NCI-H2081 (cell line): ENCODE measurements at regions not wholly inside any gene's neighbourhood (a gene's known extent, or its start where the extent isn't known, plus 50 kb on each side); places are given as distances from the start of the nearest gene placed in this dataset.

ENCODE experiments used
- DNase-seq, 2 experiments: peaks; one replicate each; lab custom pipeline; 2025; lab: John Stamatoyannopoulos, UW

DNA sequence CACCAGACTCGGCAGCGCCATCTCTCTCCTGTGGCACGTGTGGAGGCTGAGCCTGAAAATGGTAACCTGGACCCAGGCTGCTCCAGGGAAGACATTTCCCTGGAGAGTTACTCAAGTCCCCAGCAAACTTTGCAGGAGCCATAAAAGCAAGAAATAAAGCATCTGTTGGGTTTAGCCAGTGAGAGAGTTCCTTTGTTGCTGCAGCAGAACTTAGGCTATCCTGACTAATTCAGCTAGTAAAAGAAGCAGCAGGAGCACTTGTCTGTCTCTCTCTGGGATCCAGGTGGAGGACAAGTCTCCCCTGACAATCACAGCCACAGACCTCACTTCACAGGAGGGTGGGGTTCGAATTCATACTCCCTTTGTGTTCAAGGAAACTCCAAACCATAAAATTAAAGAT is 79.2 kb upstream of the DIO3 start:
- DNase-seq = no peak

DNA sequence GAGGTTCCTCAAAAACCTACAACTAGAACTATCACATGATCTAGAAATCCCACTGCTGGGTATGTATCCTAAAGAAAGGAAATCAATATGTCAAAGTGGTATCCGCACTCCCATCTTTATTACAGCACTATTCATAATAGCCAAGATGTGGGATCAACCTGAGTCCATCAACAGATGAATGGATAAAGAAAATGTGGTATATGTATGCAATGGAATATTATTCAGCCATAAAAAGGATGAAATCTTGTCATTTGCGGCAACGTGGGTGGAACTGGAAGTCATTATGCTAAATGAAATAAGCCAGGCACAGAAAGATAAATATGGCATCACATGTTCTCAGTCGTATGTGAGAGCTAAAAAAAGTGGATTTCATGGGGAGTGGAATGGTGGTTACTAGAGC is 77.5 kb upstream of the DIO3 start:
- no peak for DNase-seq

DNA sequence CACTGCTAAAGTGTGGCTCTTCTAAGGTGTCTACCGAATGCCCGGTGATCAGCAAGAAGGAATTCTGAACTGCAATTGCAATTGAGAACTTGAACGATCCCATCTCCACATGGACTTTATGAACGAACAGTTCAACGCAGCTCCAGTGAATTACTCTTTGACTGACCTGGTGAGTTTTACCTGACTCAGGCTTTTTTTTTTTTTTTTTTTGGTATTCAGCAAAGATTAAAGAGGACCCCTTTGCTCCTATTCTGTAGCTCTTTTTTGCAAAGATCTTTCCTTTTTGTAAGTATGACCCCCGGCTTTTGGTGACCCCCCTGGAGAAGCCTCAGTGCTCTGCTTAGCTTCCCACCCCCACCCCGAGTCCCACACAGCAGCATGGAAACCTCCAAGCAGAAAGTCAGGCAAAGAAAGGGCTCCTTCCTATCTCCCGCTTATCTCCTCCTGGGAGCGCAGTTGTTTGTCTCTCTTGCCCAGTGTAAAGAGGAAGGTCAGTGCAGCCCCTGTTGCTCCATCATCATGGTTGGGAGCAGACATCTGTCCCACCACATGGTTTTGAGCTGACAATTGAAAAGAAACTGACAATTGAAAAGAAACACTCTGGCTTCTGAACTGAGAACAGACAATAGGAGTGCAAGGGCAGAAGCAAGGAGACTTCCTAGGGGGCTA is 72.1 kb upstream of the DIO3 start:
- no peak for DNase-seq

DNA sequence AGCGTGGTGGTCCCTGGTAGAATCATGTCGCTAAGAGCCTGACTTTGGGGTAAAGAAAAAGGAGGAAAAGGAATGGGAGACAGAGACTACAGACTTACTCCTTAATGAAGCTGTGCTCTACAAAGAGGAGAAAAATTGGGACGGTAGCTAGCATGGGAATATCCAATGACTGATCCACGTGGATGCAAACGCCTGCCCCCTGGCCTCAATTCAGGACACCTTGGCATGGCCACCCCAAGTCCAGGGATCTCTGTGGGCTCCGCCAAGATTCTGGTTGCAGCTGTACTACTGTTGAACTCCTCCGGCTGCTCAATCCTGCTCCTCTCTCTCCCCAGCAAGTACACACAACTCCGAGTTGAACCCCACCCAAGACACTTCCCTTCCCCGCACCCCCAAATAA is 70.5 kb upstream of the DIO3 start:
- no peak for DNase-seq

DNA sequence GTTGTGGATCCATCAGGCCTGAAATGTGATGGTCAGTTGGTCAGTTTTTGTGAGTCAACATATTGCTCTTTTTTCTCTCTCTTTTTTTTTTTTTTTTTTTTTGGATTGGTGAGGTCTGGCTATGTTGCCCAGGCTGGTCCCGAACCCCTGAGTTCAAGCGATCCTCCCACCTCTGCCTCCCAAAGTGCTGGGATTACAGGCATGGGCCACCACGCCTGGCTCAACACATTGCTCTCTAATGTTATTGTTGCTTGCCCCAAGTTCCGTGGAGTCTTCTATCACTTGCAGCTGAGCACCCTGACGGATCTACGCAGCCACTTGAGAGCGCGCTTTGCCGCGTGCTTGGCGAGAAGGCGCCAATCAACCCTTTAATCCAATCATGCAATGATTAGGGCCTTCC is 69.5 kb upstream of the DIO3 start:
- DNase-seq = no peak

DNA sequence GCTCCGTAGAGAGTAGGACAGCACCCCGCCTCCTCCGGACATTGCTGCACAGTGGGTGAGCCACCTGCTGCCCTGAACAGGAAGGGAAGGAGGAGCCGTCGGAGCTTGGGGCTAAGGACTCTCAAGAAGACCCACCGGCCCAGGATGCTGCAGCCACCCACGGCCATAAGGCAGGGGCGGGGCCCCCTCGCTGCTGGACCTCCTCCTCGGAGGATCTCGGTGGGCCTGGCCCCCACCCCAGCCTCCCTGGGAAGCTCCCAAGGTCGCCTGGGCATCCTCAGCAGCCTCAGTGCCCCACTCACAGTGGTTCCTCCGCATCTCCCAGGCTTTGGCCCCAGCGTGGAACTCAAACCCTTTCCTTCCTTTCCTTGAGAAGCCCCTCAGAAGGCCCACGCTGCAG is 68.6 kb upstream of the DIO3 start:
- DNase-seq = no peak

DNA sequence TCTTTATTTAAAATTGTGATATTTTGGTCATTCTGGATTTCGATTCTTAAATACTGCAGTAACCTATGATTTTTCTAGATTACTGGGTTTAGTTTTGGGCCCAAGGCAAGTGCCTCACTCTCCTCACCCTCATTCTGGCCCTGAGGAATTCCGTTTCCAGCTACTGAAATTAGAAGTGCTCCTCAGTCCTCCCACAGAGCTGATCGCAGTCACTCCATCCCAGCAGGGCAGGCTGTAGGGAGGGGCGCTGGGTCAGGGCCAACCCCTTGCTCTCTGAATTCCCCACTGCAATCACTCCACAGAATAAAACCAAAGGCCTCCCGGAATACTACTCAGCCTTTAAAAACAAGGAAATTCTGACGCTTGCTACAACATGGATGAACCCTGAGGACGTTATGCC is 66.5 kb upstream of the DIO3 start:
- no peak for DNase-seq

DNA sequence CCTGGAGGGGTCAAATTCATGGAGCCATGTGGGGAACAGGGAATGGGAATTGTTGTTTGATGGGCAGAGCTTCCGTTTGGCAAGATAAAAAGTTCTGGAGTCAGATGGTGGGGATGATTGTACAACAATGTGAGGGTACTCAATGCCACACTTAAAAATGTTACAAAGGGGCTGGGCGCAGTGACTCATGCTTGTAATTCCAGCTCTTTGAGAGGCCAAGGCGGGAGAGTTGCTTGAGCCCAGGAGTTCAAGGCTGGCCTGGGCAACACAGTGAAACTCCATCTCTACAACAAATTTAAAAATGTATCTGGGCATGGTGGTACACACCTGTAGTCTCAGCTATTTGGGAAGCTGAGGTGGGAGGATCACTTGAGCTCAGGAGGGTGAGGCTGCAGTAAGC is 66.0 kb upstream of the DIO3 start:
- no peak for DNase-seq

DNA sequence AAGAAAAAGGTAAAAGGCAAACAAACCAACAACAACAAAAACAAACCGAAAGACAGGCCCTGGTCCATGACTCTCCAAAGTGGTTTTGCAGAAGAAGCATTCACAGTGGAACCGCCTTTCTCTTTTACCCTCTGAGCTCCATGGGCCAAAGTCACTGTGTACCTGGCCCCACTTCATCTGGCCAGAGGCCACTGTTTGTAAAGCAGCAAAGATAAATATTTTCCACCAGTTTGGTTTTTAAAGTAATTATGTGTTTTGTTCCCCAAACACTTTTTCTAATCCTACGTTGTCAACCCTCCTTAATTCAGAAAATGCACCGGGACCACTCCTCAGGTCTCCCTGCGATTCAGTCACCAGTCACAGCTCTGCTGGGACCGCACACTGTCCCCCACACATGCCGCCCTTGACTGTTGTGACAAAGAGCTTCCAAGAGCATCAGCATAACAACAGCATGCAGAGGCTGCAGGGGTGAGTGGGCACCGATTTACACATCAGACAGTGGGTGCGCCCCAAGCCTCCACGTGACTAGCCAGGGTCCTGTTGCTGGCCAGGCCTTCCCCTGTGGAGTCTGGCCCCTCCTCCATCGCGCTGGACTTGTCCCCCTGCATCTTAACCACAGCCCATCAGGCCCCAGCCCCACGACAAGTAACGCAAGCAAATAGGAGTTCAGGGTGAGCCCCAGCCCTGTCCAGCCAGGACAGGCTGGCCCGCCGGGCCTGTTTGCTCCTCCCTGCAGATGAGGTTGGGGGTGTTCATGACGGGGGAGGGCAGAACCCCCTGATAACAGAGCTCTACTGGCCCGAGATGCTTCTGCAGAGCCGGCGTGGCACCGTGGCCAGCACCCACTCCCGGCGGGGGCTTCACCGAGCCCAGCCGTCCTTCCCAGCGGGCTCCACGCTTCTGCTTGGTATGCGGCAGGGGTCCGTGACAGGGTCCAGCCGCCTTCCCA is 65.2 kb upstream of the DIO3 start:
- no peak for DNase-seq

DNA sequence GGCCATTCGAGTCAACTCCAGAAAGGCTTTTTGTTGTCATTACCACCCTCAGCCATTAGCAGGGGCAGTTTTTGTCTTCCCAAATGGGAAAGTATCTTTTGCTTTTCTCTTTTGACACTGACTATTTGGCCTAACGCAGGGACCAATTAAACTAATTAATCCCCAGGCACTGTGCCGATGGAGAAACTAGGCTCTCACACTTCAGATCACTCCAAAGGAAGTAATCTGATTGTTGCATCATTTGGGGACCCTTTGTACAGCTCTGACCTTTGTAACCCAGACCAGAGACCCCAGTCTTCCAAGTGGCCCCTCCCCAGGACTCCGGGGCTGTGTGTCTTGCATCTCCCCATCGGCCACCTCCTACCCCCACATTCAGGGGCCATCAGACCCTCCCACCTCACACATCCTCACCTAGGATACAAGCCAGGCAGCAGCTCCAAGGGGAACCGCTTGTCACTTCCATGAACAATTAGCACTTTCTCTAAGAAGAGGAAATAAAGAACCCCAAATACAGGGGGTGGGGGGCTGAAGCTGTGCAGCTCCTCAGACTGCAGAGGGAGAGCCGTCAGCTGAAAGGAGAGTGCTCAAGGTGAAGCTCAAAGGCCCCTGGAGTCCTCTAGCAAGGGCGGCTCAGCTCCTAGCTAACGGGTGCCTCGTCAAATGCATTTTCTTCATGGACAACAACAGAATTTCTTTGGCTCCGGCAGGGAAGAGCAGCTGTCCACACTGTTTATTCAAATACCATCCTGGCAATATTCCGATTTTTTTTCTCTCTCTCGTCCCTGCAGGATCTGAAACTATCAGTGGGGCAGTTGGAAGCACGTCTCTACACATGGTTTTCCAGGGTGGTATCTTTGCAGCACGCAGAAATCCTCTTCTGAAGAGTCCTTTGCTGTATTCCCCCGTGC is 64.3 kb upstream of the DIO3 start:
- no peak for DNase-seq

DNA sequence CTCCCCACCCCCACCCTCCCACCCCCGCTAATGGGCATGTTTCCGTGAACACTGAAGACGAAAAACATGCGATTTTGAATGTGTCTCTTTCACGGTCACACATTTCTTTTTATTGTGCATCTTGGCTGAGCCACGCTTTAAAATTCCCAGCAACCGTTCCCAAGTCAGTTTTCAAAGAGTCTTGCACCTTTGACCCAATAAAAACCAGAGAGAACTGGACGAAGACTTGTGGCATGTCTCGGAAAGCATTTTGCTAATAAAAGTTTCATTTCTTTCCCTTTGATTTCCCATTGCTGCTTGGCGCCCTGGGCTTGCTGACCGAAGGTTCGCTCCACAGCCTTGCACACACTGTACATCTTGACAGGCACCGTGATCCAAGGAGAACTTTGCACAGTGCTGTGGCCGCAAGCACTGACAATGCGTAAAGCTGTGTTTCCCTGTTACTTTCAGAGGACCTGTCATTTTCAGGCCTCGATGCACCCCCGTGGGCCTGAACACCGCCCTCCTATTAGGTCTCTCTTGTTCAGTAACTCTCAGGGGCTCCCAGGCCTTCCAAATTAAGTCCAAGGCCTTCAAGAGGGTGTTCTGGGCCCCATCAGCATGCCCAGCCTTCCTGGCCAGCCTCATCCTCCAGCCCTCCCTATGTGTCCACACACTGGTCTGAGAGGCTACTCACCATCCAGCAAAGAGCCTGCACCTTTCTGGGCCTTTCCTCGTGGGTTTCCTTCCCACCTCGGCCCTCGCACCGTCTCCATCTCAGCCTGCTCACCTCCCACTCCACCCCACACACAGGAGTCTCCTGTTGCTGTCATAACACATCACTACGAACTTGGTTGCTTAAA is 63.4 kb upstream of the DIO3 start:
- no peak for DNase-seq

DNA sequence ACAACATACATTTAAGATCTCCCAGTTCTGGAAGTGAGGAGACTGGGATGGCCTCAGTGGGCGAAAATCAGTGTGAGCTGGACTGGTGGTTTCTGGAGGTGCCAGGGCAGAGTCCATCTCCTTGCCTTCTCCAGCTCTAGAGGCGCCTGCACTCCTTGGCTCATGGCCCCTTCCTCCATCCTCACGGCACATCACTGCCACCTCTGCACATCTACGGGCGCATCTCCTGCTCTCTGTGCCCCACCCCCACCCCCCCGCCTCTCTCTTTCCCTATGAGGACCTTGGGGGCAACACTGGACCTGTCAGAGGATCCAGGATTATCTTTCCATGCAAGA is 62.8 kb upstream of the DIO3 start:
- no peak for DNase-seq

DNA sequence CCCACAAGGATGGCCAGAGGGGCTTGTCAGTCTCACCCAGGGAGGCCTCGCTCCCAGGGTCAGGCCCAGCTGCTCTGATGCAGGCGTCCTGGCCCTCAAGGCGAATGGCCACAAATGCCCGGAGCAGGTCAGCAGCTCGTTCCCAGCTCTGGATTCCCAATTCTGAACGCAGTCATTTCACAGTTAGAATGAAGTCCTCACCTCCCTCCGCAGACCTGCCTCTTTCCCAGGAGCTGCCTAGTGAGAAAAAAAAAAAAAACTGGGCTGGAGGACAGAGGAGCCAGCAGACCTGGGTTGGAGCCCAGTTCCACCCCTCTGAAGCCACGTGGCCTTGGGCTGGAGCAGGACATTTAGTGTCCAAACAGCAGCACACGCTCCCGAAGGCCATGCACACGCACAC is 62.2 kb upstream of the DIO3 start:
- DNase-seq = no peak

DNA sequence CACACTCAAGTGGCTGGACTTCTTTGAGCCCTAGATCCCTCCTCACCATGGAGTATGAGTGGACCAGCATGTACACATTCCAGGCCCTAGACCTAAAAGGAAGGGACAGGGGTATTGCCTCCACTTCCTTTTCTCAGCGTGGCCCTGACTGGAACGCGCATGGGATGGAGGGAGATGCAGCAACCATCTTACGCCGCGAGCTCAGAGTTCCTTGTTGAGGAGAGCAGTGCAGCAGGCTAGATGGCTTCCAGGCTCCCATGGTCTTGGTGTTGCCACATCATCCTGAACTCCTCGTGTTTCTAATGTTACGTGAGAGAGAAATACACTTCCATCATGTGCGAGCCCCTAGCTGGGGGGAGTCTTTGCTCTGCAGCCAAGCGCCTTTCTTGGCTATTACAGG is 61.8 kb upstream of the DIO3 start:
- DNase-seq = no peak

DNA sequence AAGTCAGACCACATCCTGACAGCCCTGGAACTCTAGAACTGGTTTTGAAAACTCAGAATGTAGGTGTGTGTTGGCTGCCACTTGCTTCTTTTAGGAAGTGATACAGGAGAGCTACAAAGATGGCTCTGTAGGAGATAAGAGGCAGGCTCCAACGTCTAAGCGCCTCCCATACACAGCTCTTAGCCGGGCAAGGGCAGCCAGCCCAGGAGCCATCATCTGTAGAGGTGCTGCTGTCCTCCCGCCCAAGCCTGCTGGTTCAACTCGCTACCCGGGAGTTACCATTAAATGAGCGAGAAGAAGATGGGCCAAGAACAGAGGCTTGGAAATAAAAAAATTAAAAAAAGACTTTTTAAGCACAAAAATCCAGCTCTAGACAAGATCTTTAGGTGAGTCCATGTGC is 61.2 kb upstream of the DIO3 start:
- no peak for DNase-seq

DNA sequence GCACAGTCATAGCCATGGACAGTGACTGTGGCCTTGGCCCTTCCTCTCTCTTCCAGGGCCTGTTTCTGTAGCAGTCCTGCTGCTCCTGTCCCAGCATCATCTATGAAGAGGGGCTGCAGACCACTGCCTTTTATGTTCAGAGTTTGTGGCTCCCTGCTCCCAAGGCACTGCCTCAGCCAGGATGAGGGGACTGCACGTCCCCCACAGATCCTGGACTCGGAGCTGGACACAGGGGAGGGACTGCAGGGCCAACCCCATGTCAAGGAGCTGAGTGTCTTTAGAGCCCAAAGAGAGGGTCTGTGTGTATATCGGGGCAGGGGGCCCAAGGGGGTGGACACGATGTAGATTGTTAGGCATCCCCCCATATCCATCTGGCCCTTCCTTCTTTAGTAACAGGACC is 60.6 kb upstream of the DIO3 start:
- no peak for DNase-seq

DNA sequence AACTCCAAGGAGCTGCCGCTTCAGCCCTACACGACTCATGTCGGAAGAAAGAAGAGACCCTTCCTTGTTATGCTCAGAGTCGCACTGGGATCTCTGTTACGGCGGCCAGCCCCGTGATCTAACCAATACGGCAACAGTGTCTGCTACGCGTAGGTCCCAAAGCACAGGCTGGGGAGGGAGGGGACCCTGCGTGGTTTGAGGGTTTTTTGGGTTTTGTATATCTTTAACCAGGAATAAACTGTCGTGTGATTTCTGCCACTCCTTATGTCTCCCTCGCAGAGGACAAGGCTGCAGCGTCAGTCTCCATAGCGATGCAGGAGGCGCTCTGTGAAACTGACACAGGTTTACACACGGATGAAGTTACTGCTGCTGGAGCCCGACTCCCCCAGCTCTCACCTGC is 60.0 kb upstream of the DIO3 start:
- DNase-seq = no peak

DNA sequence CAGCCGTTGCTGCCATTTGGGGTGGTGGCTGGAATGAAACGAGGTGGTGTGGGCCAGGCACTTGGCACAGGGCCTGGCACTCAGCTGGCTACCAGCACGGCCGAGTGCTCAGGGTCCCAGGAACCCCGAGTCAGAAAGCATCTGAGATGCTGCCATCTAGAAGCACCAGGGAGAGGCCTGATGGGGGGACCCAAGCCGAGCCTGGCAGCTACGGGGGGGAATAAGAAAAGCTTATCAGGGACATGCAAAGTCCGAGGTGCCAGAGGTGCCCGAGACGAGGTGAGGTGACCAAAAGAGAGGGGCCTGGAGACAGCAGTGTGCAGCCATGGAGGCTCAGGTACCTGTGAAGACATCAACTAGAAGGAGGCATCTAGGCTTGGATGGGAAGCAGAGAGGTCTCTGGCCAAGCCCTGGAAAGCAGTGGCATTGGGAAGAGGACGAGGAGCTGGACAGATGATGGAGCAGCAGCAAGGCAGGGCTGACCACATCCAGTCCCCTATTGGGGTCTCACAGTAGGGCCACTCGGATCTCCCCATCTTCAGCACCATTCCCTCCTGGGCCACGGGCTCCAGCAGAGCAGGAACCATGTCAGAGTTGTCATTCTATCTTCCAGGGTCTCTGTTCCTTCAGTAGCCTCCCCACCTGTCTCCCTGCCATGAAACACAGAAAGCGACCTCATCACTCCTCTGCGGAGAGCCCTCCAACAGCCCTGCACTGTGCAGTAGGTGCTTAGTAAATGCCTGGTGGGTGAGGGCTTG is 59.3 kb upstream of the DIO3 start:
- DNase-seq = no peak

DNA sequence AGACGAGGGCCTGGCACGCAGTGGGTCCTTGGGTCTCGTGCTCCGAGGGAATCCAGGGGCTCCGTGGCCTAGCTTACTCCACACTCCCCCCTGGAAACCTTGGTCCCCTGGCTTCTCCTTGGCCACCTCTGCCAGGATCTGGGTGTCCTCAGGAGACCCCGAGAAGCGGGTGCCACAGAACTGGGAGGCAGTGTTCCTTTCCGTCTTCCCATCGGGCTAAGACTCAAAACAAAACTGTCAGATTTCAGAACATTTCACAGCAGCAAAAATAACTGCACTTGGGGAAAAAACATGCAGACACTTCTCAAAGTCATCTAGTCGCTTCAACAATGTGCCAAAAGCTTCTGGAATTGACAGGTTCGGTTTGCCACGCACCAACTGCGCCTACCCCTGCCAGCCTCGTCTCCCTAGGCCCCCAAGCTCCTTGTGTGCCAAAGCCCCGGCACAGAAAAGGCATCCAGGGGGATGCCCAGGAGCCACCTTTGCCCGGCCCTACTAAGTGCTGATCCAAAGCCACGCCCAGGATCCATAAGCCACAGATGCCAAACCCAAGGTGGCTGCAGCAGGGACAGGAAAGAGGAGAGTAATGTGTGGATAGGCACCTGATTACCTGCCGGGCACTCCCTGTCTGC is 58.4 kb upstream of the DIO3 start:
- no peak for DNase-seq

DNA sequence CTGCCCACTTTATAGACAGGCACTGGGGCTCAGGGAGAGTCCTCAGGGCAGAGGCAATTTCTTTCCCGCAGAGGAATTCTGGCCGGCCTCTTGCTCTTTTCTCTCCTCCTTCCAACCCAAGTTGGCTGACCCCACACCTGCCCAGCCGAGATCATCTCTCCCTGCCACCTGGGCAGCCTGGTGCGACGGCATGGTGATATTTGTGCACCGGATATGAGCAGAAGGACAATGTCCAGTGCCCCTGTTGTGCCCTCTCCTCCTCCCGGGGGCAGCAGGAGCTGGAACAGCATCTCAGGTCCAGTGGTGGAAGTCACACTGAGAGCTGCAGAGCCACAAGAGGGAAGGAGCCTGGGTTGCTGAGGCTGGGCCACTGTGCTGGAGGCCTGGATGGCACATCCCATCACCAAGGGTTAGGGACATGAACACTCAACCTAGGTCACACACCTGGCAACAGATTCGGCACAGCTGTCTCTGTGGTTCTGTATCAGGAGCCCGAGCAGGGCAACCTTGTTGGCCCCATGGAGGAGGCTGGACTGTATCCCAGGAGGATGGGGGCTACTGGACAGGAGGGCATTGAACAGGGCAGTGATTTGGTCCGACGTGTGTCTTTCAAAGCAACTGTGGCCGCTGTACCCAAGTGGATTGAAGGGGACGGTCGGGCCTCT is 57.7 kb upstream of the DIO3 start:
- no peak for DNase-seq
